Right lobe of liver (tissue), 6 donors: ENCODE measurements at regions not wholly inside any gene's neighbourhood (a gene's known extent, or its start where the extent isn't known, plus 50 kb on each side); places are given as distances from the start of the nearest gene placed in this dataset.
A peak's percentile ranks its signal among the peaks of the same experiment; 100 is the strongest.

Experiments used
- ATAC-seq, 4 donors: fragments of 200-7000 bp; cut with Tn5 transposase; one replicate each; pipeline ENCODE4 v1.9.1; 2020; ENCODE audit warnings: mild to moderate bottlenecking in 4 of 4, moderate library complexity in 4 of 4
- DNase-seq, 3 donors: peaks; one replicate each; pipeline ENCODE4 v3.0.0-alpha.2; 2020
- H3K27ac ChIP-seq, 3 donors: fragments of 200-600 bp; one replicate each; pipeline ENCODE4 v1.8.0; 2022
- H3K27me3 ChIP-seq, 2 donors: fragments of 200-600 bp; one replicate each; pipeline ENCODE4 v1.8.0; 2022
- H3K36me3 ChIP-seq, 4 donors: fragments of 200-600 bp; sonication (generic) in 1 of 4; one replicate each; pipeline versions ENCODE4 v1.5.1 to v1.8.0; 2017 to 2022; ENCODE audit warnings: control low read depth in 1 of 4
- H3K4me1 ChIP-seq, 4 donors: fragments of 200-600 bp; sonication (generic) in 1 of 4; one replicate each; pipeline versions ENCODE4 v1.5.1 to v1.8.0; 2017 to 2022; ENCODE audit warnings: control low read depth in 1 of 4
- H3K4me3 ChIP-seq, 3 donors: fragments of 200-600 bp; one replicate each; pipeline ENCODE4 v1.8.0; 2022
- H3K9me3 ChIP-seq, 4 donors: fragments of 200-600 bp; sonication (generic) in 1 of 4; one replicate each; pipeline versions ENCODE4 v1.5.1 to v1.8.0; 2017 to 2022; ENCODE audit warnings: control low read depth in 1 of 4
- POLR2A ChIP-seq: fragments of 450-650 bp; IDR thresholded peaks from one replicate; pipeline ENCODE4 v1.6.1; 2017; ENCODE audit warnings: antibody characterized with exemption, mild to moderate bottlenecking
- WGBS: methylation state at CpG from one replicate; pipeline ENCODE4 v1.1.6; 2018; ENCODE audit warnings: low coverage, low lambda C conversion rate; ENCODE audit not compliant: insufficient coverage; ENCODE audit errors: missing lambda C conversion rate; 5-methylcytosine and 5-hydroxymethylcytosine counted together
- intact Hi-C, 2 donors: fragments of 100-400 bp; cut with DNase I; formaldehyde crosslinking; loops; one replicate each; pipeline versions ENCODE4 v1.11.2 to v1.14.1; 2022
- TF ChIP-seq, protein P1 (sequence below), 4 donors: fragments of 200-600 bp in 3 of 4; fragments of 450-650 bp in 1 of 4; IDR thresholded peaks; one replicate each; pipeline versions ENCODE4 v1.5.1 to v1.8.0; 2016 to 2022; ENCODE audit warnings: antibody characterized with exemption in 4 of 4, mild to moderate bottlenecking in 2 of 4
- donor health status: DM: no; HTN: yes; CAD: no.
- donor health status: DM: no; HTN: no; CAD: no.
- donor health status: DM: no; HTN: no; CAD: no.
- donor health status: DM: no; HTN: yes; CAD: no.
- donor health status: DM: no; HTN: yes; CAD: no.

DNA sequence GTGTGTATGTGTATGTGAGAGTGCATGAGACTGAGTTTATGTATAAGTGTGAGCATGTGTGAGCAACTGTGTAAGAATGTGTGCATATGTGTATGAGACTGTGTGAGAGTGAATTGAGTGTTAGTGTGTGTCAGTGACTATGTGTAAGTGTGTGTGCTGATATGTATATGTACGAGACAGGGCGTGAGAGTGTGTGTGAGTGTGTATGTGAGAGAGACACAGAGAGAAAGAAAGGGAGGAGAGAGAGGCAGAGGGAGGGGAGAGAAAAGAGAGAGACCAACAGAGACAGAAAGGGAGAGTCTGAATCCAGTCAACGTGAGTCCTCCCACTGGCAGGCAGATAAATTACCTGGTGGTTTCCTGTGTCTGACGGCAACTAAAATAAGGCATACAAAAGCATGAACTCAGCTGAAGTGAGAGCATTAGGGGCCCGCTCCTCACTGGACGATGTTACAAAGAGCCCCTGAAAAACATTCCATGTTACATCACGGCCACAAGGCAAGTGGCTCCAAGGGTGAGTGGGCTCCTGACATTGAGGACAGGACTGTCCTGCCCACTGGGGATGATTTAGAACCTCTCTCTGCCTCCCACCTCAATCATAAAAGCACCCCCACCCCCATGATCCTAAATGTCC lies 66.6 kb upstream of the TIAM1 start:
- 66% methylated on average over 5 of the region's 7 CpGs for WGBS
- Histone ChIP-seq H3K27ac (no peak overlapping the region), H3K9me3 (no peaks in the 10 kb centered on the region), H3K27me3 (no peaks in the 10 kb centered on the region), H3K4me1 (peaks cover 0 to 4% (median 0%) of the 10 kb centered on the region in 4 donors), H3K4me3 (no peak overlapping the region), H3K36me3 (no peaks in the 10 kb centered on the region)
- TF ChIP-seq, protein P1, sequence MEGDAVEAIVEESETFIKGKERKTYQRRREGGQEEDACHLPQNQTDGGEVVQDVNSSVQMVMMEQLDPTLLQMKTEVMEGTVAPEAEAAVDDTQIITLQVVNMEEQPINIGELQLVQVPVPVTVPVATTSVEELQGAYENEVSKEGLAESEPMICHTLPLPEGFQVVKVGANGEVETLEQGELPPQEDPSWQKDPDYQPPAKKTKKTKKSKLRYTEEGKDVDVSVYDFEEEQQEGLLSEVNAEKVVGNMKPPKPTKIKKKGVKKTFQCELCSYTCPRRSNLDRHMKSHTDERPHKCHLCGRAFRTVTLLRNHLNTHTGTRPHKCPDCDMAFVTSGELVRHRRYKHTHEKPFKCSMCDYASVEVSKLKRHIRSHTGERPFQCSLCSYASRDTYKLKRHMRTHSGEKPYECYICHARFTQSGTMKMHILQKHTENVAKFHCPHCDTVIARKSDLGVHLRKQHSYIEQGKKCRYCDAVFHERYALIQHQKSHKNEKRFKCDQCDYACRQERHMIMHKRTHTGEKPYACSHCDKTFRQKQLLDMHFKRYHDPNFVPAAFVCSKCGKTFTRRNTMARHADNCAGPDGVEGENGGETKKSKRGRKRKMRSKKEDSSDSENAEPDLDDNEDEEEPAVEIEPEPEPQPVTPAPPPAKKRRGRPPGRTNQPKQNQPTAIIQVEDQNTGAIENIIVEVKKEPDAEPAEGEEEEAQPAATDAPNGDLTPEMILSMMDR (IDR thresholded peaks at IDR 0.05) = no peak
- no peak for TF ChIP-seq POLR2A
- no peak for DNase-seq
- intact Hi-C loops = no loop called here
- ATAC-seq = no peak

DNA sequence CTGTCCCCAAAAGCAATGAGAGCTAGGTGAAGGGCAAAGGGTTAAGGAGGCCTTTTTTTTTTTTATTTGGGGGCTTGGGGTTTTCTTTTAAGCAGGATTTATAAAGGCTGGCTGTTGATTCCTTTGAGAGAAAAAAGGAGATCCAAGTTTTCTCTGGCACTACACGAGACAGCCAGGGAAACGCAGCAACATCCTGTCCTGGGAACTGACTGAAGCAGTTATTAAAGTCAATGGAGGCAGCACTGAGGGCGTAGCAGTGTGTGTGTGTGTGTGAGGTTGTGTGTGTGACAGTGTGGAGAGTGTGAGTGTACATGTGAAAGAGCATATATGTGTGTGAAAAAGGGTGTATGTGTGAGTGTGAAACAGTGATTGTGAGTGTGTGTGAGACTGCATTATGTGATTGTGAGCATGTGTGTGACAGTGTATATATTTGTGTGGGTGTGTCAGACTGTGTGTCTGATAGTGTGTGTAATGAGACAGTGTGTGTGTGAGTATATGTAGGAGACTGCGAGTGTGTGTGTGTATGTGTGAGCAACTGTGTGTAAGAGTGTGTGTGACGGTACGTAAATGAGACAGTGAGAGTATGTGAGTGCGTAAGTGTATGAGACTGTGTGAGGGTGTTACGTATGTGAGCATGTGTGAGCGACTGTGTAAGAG lies 65.9 kb upstream of the TIAM1 start:
- DNase-seq = peak in 1 of 3 donors; percentile 10
- peak; percentile 24 to 55 (median 36) for ATAC-seq

DNA sequence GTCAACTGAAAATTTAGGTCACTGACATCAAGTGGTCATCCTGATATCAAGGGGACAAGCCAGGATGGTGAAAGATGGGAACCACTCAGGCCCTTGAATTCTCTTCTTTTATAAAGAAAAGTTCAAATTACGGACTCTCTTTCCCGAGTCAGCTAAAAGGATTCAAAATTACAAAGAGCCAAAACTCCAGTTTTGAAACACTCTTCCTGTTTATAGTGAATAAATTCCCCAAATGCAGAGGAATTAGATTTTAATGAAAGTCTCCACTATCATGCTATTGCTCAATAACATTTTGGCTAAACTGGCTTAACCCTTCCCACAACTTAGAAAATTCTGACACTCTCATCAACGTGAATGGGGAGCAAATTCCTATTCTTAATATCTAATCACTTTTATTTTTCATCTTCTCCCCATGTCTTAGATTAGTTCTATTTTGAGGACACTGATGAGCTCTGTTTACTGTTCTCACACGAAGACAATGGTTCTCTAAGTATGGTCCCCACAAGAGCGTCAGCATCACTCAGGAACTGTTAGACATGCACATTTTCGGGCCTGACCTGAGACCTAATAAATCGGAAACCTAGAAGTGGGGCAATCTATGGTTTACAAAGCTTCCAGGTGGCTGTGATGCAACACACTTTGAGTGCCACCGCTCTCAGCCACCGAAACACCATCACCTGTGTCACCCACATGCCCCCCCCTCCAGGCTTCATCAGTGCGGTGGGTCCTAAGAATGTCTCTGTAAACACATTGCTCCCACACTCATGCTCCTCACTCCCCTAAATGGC lies 64.4 kb upstream of the TIAM1 start:
- ATAC-seq (no peak), DNase-seq (peak in 1 of 3 donors; percentile 20)
- no peaks in the 10 kb centered on the region for H3K27me3 ChIP-seq
- no peak for TF ChIP-seq POLR2A
- TF ChIP-seq, protein P1 (IDR thresholded peaks at IDR 0.05) = no peak
- intact Hi-C loops = no loop called here
- H3K36me3 ChIP-seq = no peaks in the 10 kb centered on the region
- no peaks in the 10 kb centered on the region for H3K9me3 ChIP-seq
- no peak overlapping the region for H3K27ac ChIP-seq
- no peak overlapping the region for H3K4me3 ChIP-seq
- peaks cover 0 to 4% (median 0%) of the 10 kb centered on the region in 4 donors for H3K4me1 ChIP-seq
- 53% methylated on average over 7 of the region's 10 CpGs for WGBS

More for the DNA sequence above, 65.9 kb upstream of the TIAM1 start:
- no peaks in the 10 kb centered on the region for H3K27me3 ChIP-seq
- no peak overlapping the region for H3K27ac ChIP-seq
- peaks cover 0 to 4% (median 0%) of the 10 kb centered on the region in 4 donors for H3K4me1 ChIP-seq
- no peak overlapping the region for H3K4me3 ChIP-seq
- H3K9me3 ChIP-seq = no peaks in the 10 kb centered on the region
- WGBS = 90% methylated on average over 9 of the region's 9 CpGs
- intact Hi-C loops = no loop called here
- H3K36me3 ChIP-seq = no peaks in the 10 kb centered on the region
- TF ChIP-seq, protein P1 (IDR thresholded peaks at IDR 0.05) = no peak
- TF ChIP-seq POLR2A = no peak

DNA sequence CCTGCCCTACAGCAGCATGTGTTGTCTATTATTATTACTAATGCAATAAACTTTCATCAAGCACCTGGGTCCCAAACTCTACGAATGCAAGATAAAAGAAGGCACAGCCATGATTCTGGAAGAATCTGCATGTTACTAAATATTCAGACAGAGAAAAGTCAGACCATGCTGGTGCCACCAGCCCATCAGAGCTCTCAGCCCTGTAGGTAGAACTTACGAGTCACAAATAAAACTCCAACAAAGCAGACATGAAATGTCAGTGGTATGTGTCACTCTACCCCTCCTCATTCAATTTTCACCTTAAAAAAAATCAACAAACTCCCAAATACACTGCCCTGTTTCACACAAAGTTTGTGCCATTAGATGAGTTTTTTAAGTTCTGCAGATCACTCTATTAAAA lies 62.4 kb upstream of the TIAM1 start:
- no peak for DNase-seq
- WGBS = 78% methylated on average over 2 of the region's 2 CpGs
- Histone ChIP-seq H3K9me3 (no peaks in the 10 kb centered on the region), H3K36me3 (no peaks in the 10 kb centered on the region), H3K27ac (no peak overlapping the region), H3K4me3 (no peak overlapping the region), H3K4me1 (peaks cover 0 to 4% (median 0%) of the 10 kb centered on the region in 4 donors), H3K27me3 (no peaks in the 10 kb centered on the region)
- intact Hi-C loops = no loop called here
- no peak for ATAC-seq
- TF ChIP-seq POLR2A = no peak
- TF ChIP-seq, protein P1 (IDR thresholded peaks at IDR 0.05) = no peak
